HL-60 (cell line): ENCODE measurements at regions not wholly inside any gene's neighbourhood (a gene's known extent, or its start where the extent isn't known, plus 50 kb on each side); places are given as distances from the start of the nearest gene placed in this dataset.
A peak's percentile ranks its signal among the peaks of the same experiment; 100 is the strongest.

Experiments
- DNase-seq, 2 experiments: peaks; one replicate each; pipeline ENCODE4 v3.0.0-alpha.2; 2010 to 2020; ENCODE audit warnings: low read depth in 1 of 2, low spot score in 1 of 2
- H3K27ac ChIP-seq: fragments of 250-450 bp; sonication (Bioruptor Pico); replicated peaks from 2 replicates; pipeline ENCODE4 v1.5.1; 2020; ENCODE audit warnings: mild to moderate bottlenecking, moderate library complexity
- H3K27me3 ChIP-seq: fragments of 250-450 bp; sonication (Bioruptor Pico); 2 replicates; pipeline ENCODE4 v1.5.1; 2021; ENCODE audit warnings: mild to moderate bottlenecking, moderate library complexity; ENCODE audit not compliant: insufficient read depth, poor library complexity, severe bottlenecking
- H3K4me3 ChIP-seq: replicated peaks from 2 replicates; pipeline ENCODE4 v1.5.1; 2011; ENCODE audit warnings: mild to moderate bottlenecking, control low read depth, low read length; ENCODE audit not compliant: insufficient read depth
- CTCF ChIP-seq: IDR thresholded peaks from one replicate; pipeline ENCODE4 v1.5.1; 2011; ENCODE audit warnings: low read length, control low read depth, inconsistent platforms; ENCODE audit not compliant: insufficient read depth
- GABPA ChIP-seq: IDR thresholded peaks from 2 replicates; pipeline ENCODE4 v1.6.1; 2012; ENCODE audit warnings: low read depth
- POLR2AphosphoS5 ChIP-seq: IDR thresholded peaks from 2 replicates; pipeline ENCODE4 v1.6.1; 2012; ENCODE audit warnings: low read depth
- REST ChIP-seq: IDR thresholded peaks from 2 replicates; pipeline ENCODE4 v1.6.1; 2012; ENCODE audit warnings: low read depth; ENCODE audit not compliant: insufficient replicate concordance
- SPI1 ChIP-seq: IDR thresholded peaks from 2 replicates; pipeline ENCODE4 v1.6.1; 2012; ENCODE audit warnings: low read depth, mild to moderate bottlenecking, borderline replicate concordance

- H3K27me3 ChIP-seq = no peaks in the 10 kb centered on the region
- H3K27ac ChIP-seq = no peak overlapping the region
- no peak overlapping the region for H3K4me3 ChIP-seq
- TF ChIP-seq REST (no peak), GABPA (no peak), CTCF (no peak), SPI1 (no peak), POLR2AphosphoS5 (no peak)
- no peak for DNase-seq
Measured at GRCh38 chr20:10131732-10132345, 86.8 kb upstream of the SNAP25 start.

GRCh38 chr20:10132387-10132786 is 86.2 kb upstream of the SNAP25 start:
- TF ChIP-seq POLR2AphosphoS5 = no peak
- TF ChIP-seq REST = no peak
- no peak for TF ChIP-seq GABPA
- no peak for TF ChIP-seq SPI1
- TF ChIP-seq CTCF = no peak
- Histone ChIP-seq H3K27me3 (no peaks in the 10 kb centered on the region), H3K4me3 (no peak overlapping the region), H3K27ac (no peak overlapping the region)
- no peak for DNase-seq

GRCh38 chr20:10133532-10133931 is 85.1 kb upstream of the SNAP25 start:
- Histone ChIP-seq H3K4me3 (no peak overlapping the region), H3K27ac (no peak overlapping the region), H3K27me3 (no peaks in the 10 kb centered on the region)
- no peak for DNase-seq
- TF ChIP-seq GABPA (no peak), REST (peak; percentile 81), POLR2AphosphoS5 (no peak), CTCF (no peak), SPI1 (no peak)
